ENCODE measurements at regions not wholly inside any gene's neighbourhood (a gene's known extent, or its start where the extent isn't known, plus 50 kb on each side); places are given as distances from the start of the nearest gene placed in this dataset.

GRCh38 chr15:31208817-31209216 lies 107.3 kb upstream of the TRPM1 start:
- Histone ChIP-seq H3K27ac (ENCODE audit: low read length) (no peak overlapping the region), H2AFZ (ENCODE audit: low read depth, low read length) (no peak overlapping the region), H3K27me3 (ENCODE audit: insufficient read depth, low read depth, low read length) (no peaks in the 10 kb centered on the region), H3K4me2 (ENCODE audit: low read length) (no peak overlapping the region), H3K9me2 (ENCODE audit: insufficient read depth, low read length) (no peaks in the 10 kb centered on the region), H3K9me3 (ENCODE audit: low read length) (no peaks in the 10 kb centered on the region), H4K20me1 (ENCODE audit: insufficient read depth) (no peaks in the 10 kb centered on the region), H3F3A (ENCODE audit: insufficient read depth, low read length, poor library complexity, severe bottlenecking) (no peaks in the 10 kb centered on the region), H3K9ac (ENCODE audit: low read length) (no peak overlapping the region), H3K79me2 (replicated peaks; ENCODE audit: insufficient read depth, low read length) (no peaks in the 10 kb centered on the region), H3K4me3 (ENCODE audit: low read length) (no peak overlapping the region), H3K36me3 (ENCODE audit: insufficient read depth, low read length) (no peaks in the 10 kb centered on the region)
- TF ChIP-seq EZH2 (IDR thresholded peaks at IDR 0.05; ENCODE audit: borderline replicate concordance, insufficient read depth, low read length, poor library complexity, severe bottlenecking) (no peak), POLR2AphosphoS5 (IDR thresholded peaks at IDR 0.05) (no peak), MXI1 (conservative IDR thresholded peaks at IDR 0.05; ENCODE audit: poor library complexity, severe bottlenecking) (no peak)

GRCh38 chr15:31211353-31211752 lies 109.8 kb upstream of the TRPM1 start:
- H3F3A ChIP-seq (ENCODE audit: insufficient read depth, low read length, poor library complexity, severe bottlenecking), result no peaks in the 10 kb centered on the region
- H3K27ac ChIP-seq (ENCODE audit: low read length), result no peak overlapping the region
- H4K20me1 ChIP-seq (ENCODE audit: insufficient read depth), result no peaks in the 10 kb centered on the region
- no peak overlapping the region for H3K4me2 ChIP-seq (ENCODE audit: low read length)
- H3K9me2 ChIP-seq (ENCODE audit: insufficient read depth, low read length), result no peaks in the 10 kb centered on the region
- no peak overlapping the region for H2AFZ ChIP-seq (ENCODE audit: low read depth, low read length)
- no peak for TF ChIP-seq SMC3 (conservative IDR thresholded peaks at IDR 0.05; ENCODE audit: poor library complexity)
- no peak for TF ChIP-seq REST (IDR thresholded peaks at IDR 0.05; ENCODE audit: borderline replicate concordance)
- TF ChIP-seq MXI1 (conservative IDR thresholded peaks at IDR 0.05; ENCODE audit: poor library complexity, severe bottlenecking), result no peak
- no peak for TF ChIP-seq TAF1 (IDR thresholded peaks at IDR 0.05; ENCODE audit: low read depth)
- TF ChIP-seq POLR2AphosphoS5 (IDR thresholded peaks at IDR 0.05), result no peak
- no peak for TF ChIP-seq EP300 (conservative IDR thresholded peaks at IDR 0.05; ENCODE audit: poor library complexity, severe bottlenecking)
- no peak for TF ChIP-seq CTCF (IDR thresholded peaks at IDR 0.05; ENCODE audit: poor library complexity, severe bottlenecking)
- TF ChIP-seq EZH2 (IDR thresholded peaks at IDR 0.05; ENCODE audit: borderline replicate concordance, insufficient read depth, low read length, poor library complexity, severe bottlenecking), result no peak
- TF ChIP-seq RAD21 (conservative IDR thresholded peaks at IDR 0.05), result no peak
- no peaks in the 10 kb centered on the region for H3K36me3 ChIP-seq (ENCODE audit: insufficient read depth, low read length)
- H3K79me2 ChIP-seq (replicated peaks; ENCODE audit: insufficient read depth, low read length), result no peaks in the 10 kb centered on the region
- no peaks in the 10 kb centered on the region for H3K9me3 ChIP-seq (ENCODE audit: low read length)
- no peaks in the 10 kb centered on the region for H3K27me3 ChIP-seq (ENCODE audit: insufficient read depth, low read depth, low read length)
- H3K4me3 ChIP-seq (ENCODE audit: low read length), result no peak overlapping the region
- no peak overlapping the region for H3K9ac ChIP-seq (ENCODE audit: low read length)
